Endothelial cell of umbilical vein (primary cell): ENCODE measurements at regions not wholly inside any gene's neighbourhood (a gene's known extent, or its start where the extent isn't known, plus 50 kb on each side); places are given as distances from the start of the nearest gene placed in this dataset.

Experiments
- BruUV-seq: library from RNA; stranded (reverse); fragments of 400-500 nt; replicated peaks from 2 replicates; lab custom pipeline; 2021; lab: Mats Ljungman, UMichigan
- CTCF ChIA-PET: fragments of 300-600, 350-600 bp; sonication (Branson Sonifier 250); formaldehyde crosslinking; loops from one replicate; lab custom pipeline; 2021; ENCODE audit warnings: antibody characterized with exemption, inconsistent platforms; lab: Charles Lee
- POLR2A ChIA-PET: fragments of 300-600, 350-600 bp; sonication (Branson Sonifier 250); formaldehyde crosslinking; loops from one replicate; lab custom pipeline; 2021; ENCODE audit warnings: antibody characterized with exemption, inconsistent platforms; lab: Charles Lee
- DNase-seq: peaks from one replicate; pipeline ENCODE4 v3.0.0-alpha.2; 2011; ENCODE audit warnings: low read depth, low spot score
- FAIRE-seq: peaks from 2 replicates; lab custom pipeline; 2011; peaks lifted over from hg19 to GRCh38; lab: Jason Lieb, UNC
- H2AFZ ChIP-seq: 2 replicates; pipeline ENCODE4 v1.6.0; 2012; ENCODE audit warnings: low read depth, low read length, control low read depth, inconsistent platforms
- H3K27ac ChIP-seq: 2 replicates; pipeline ENCODE4 v1.5.1; 2011; ENCODE audit warnings: low read depth, mild to moderate bottlenecking, control low read depth, low read length, moderate library complexity; ENCODE audit not compliant: insufficient read depth
- H3K27me3 ChIP-seq, 2 experiments: 2 replicates each; pipeline versions ENCODE4 v1.6.0 to v1.6.1; 2011; ENCODE audit warnings: low read length in 2 of 2, mixed read lengths in 1 of 2; ENCODE audit not compliant: control insufficient read depth in 2 of 2, insufficient read depth in 2 of 2
- H3K36me3 ChIP-seq, 2 experiments: 2 replicates in 1 of 2; 3 replicates in 1 of 2; pipeline ENCODE4 v1.5.1; 2011; ENCODE audit warnings: low read length in 2 of 2, mild to moderate bottlenecking in 1 of 2, moderate library complexity in 1 of 2; ENCODE audit not compliant: control insufficient read depth in 2 of 2, insufficient read depth in 2 of 2; ENCODE audit errors: extremely low read depth in 1 of 2
- H3K4me1 ChIP-seq: 3 replicates; pipeline ENCODE4 v1.5.1; 2011; ENCODE audit warnings: mild to moderate bottlenecking, low read length; ENCODE audit not compliant: control insufficient read depth, insufficient read depth; ENCODE audit errors: extremely low read depth
- H3K4me2 ChIP-seq: 2 replicates; pipeline ENCODE4 v1.6.1; 2011; ENCODE audit warnings: low read length, control low read depth, mixed read lengths; ENCODE audit not compliant: insufficient read depth
- H3K4me3 ChIP-seq, 3 experiments: fragments of 200-600 bp in 1 of 3; sonication (generic), shearing (Covaris generic) in 1 of 3; replicated peaks in 1 of 3; 2 replicates each; pipeline ENCODE4 v1.5.1; 2011 to 2016; ENCODE audit warnings: control low read depth in 3 of 3, low read length in 3 of 3, mild to moderate bottlenecking in 2 of 3, inconsistent platforms in 1 of 3, low read depth in 1 of 3, moderate library complexity in 1 of 3; ENCODE audit not compliant: insufficient read depth in 1 of 3
- H3K79me2 ChIP-seq: 2 replicates; pipeline ENCODE4 v1.6.0; 2012; ENCODE audit warnings: low read length, inconsistent platforms; ENCODE audit not compliant: control insufficient read depth, insufficient read depth
- H3K9ac ChIP-seq: replicated peaks from 2 replicates; pipeline ENCODE3; 2011; ENCODE audit warnings: low read length, control low read depth; ENCODE audit not compliant: insufficient read depth; ENCODE audit errors: extremely low read depth
- H3K9me1 ChIP-seq: replicated peaks from 3 replicates; pipeline ENCODE4 v1.6.0; 2011; ENCODE audit warnings: mild to moderate bottlenecking, low read length; ENCODE audit not compliant: control insufficient read depth, insufficient read depth; ENCODE audit errors: extremely low read depth
- H3K9me3 ChIP-seq: replicated peaks from 2 replicates; pipeline ENCODE4 v1.5.1; 2012; ENCODE audit warnings: low read length, inconsistent platforms; ENCODE audit not compliant: control insufficient read depth, insufficient read depth
- H4K20me1 ChIP-seq: replicated peaks from 2 replicates; pipeline ENCODE3; 2011; ENCODE audit warnings: mild to moderate bottlenecking, low read length; ENCODE audit not compliant: control insufficient read depth, insufficient read depth; ENCODE audit errors: extremely low read depth
- CTCF ChIP-seq, 2 donors: IDR thresholded peaks; 1 replicate in 1 of 2; 2 replicates in 1 of 2; pipeline ENCODE4 v1.5.1; 2011; ENCODE audit warnings: low read length in 2 of 2, mild to moderate bottlenecking in 2 of 2, moderate library complexity in 2 of 2, control low read depth in 1 of 2, inconsistent platforms in 1 of 2, low read depth in 1 of 2; ENCODE audit not compliant: insufficient read depth in 1 of 2; ENCODE audit errors: extremely low read depth in 1 of 2
- EZH2 ChIP-seq: IDR thresholded peaks from 2 replicates; pipeline ENCODE4 v1.6.1; 2012; ENCODE audit warnings: borderline replicate concordance, low read depth, mild to moderate bottlenecking, moderate library complexity, low read length, inconsistent platforms; ENCODE audit not compliant: severe bottlenecking
- FOS ChIP-seq: IDR thresholded peaks from 2 replicates; pipeline ENCODE4 v1.6.1; 2011; ENCODE audit warnings: mild to moderate bottlenecking, low read length, moderate library complexity, borderline replicate concordance; ENCODE audit not compliant: insufficient read depth
- GATA2 ChIP-seq: IDR thresholded peaks from 2 replicates; pipeline ENCODE4 v1.7.0; 2011; ENCODE audit warnings: low read depth, mild to moderate bottlenecking, moderate library complexity, mixed read lengths, low read length; ENCODE audit not compliant: insufficient read length, insufficient read depth
- JUN ChIP-seq: IDR thresholded peaks from 2 replicates; pipeline ENCODE4 v1.6.1; 2011; ENCODE audit warnings: borderline replicate concordance, low read depth; ENCODE audit not compliant: insufficient read length, insufficient read depth
- MAX ChIP-seq: IDR thresholded peaks from 2 replicates; pipeline ENCODE4 v1.6.1; 2011; ENCODE audit not compliant: insufficient read depth, insufficient read length
- MYC ChIP-seq: IDR thresholded peaks from one replicate; pipeline ENCODE4 v1.6.1; 2011; ENCODE audit warnings: mild to moderate bottlenecking, low read depth, low read length
- POLR2A ChIP-seq: IDR thresholded peaks from 2 replicates; pipeline ENCODE4 v1.6.1; 2012; ENCODE audit warnings: low read depth, mild to moderate bottlenecking, control low read depth, low read length
- POLR2AphosphoS5 ChIP-seq: IDR thresholded peaks from 2 replicates; pipeline ENCODE4 v1.6.1; 2012; ENCODE audit warnings: low read depth, mild to moderate bottlenecking, control low read depth, low read length, moderate library complexity; ENCODE audit not compliant: insufficient read depth
- dilution Hi-C: fragments of 300-500 bp; cut with MboI; formaldehyde crosslinking; loops from one replicate; pipeline ENCODE4 v1.15.0; 2019; ENCODE audit warnings: low sequenced_read_pairs; ENCODE audit not compliant: extremely low pct_ligation_motif_present
- intact Hi-C: fragments of 100-400 bp; cut with micrococcal nuclease; formaldehyde crosslinking; loops from one replicate; pipeline ENCODE4 v1.10.0; 2022

- CTCF ChIA-PET, result no interaction called here
Observed at GRCh38 chr4:120636120-120636630, 286.4 kb downstream of the PRDM5 start.

More at GRCh38 chr4:120636120-120636630, 286.4 kb downstream of the PRDM5 start:
- no peaks in the 10 kb centered on the region for H3K79me2 ChIP-seq
- no peak overlapping the region for H2AFZ ChIP-seq
- no peak overlapping the region for H3K4me3 ChIP-seq
- H3K9ac ChIP-seq, result no peak overlapping the region
- no peak overlapping the region for H3K4me2 ChIP-seq
- dilution Hi-C loops (no loop called here), intact Hi-C loops (no loop called here)
- no peaks in the 10 kb centered on the region for H4K20me1 ChIP-seq
- H3K4me1 ChIP-seq, result no peaks in the 10 kb centered on the region
- POLR2A ChIA-PET, result no interaction called here
- H3K9me3 ChIP-seq, result no peaks in the 10 kb centered on the region
- no peaks in the 10 kb centered on the region for H3K9me1 ChIP-seq
- no peaks in the 10 kb centered on the region for H3K36me3 ChIP-seq
- H3K27ac ChIP-seq, result no peak overlapping the region
- DNase-seq (no peak), FAIRE-seq (no peak)
- no peaks in the 10 kb centered on the region for H3K27me3 ChIP-seq
- no TSS peak for BruUV-seq
- TF ChIP-seq MYC (no peak), CTCF (IDR thresholded peaks at IDR 0.05; ENCODE audit: extremely low read depth in 1 of 2, insufficient read depth in 1 of 2, low read depth in 1 of 2, low read length in 2 of 2) (no peak), JUN (no peak), EZH2 (no peak), POLR2AphosphoS5 (no peak), GATA2 (no peak), FOS (no peak), POLR2A (no peak), MAX (no peak)
